Esophagus squamous epithelium (tissue), 4 donors: ENCODE measurements at regions not wholly inside any gene's neighbourhood (a gene's known extent, or its start where the extent isn't known, plus 50 kb on each side); places are given as distances from the start of the nearest gene placed in this dataset.

Experiments used
- CTCF ChIP-seq, 6 experiments: fragments of 450-650 bp in 4 of 6; fragments of 200-600 bp in 2 of 6; sonication (generic) in 2 of 6; IDR thresholded peaks; one replicate each; pipeline ENCODE4 v1.5.1; 2016 to 2019; ENCODE audit warnings: antibody characterized with exemption in 6 of 6, mild to moderate bottlenecking in 4 of 6, moderate library complexity in 4 of 6
- POLR2A ChIP-seq, 4 donors: fragments of 450-650 bp; IDR thresholded peaks; one replicate each; pipeline ENCODE4 v1.6.1; 2017; ENCODE audit warnings: antibody characterized with exemption in 4 of 4, mild to moderate bottlenecking in 4 of 4, moderate library complexity in 3 of 4

- no peak for TF ChIP-seq POLR2A (IDR thresholded peaks at IDR 0.05)
- TF ChIP-seq CTCF (IDR thresholded peaks at IDR 0.05) = no peak
Observed at GRCh38 chr5:161064297-161064696, 212.3 kb upstream of the ATP10B start.
